Mucosa of rectum (tissue), 2 donors: ENCODE measurements at regions not wholly inside any gene's neighbourhood (a gene's known extent, or its start where the extent isn't known, plus 50 kb on each side); places are given as distances from the start of the nearest gene placed in this dataset.

Experiments
- H3K27ac ChIP-seq, 2 donors: one replicate each; pipeline ENCODE4 v1.7.0; 2013; ENCODE audit warnings: inconsistent platforms in 2 of 2, low read depth in 2 of 2, low read length in 2 of 2
- H3K27me3 ChIP-seq, 2 donors: one replicate each; pipeline ENCODE4 v1.7.0; 2013; ENCODE audit warnings: low read length in 2 of 2; ENCODE audit not compliant: control insufficient read depth in 2 of 2, insufficient read depth in 2 of 2
- H3K36me3 ChIP-seq, 2 donors: one replicate each; pipeline ENCODE4 v1.7.0; 2013; ENCODE audit warnings: low read length in 2 of 2; ENCODE audit not compliant: control insufficient read depth in 2 of 2, insufficient read depth in 2 of 2
- H3K4me1 ChIP-seq, 2 donors: one replicate each; pipeline ENCODE4 v1.7.0; 2013; ENCODE audit warnings: low read length in 2 of 2, mild to moderate bottlenecking in 1 of 2; ENCODE audit not compliant: control insufficient read depth in 2 of 2, insufficient read depth in 2 of 2
- H3K4me3 ChIP-seq, 2 donors: one replicate each; pipeline ENCODE4 v1.7.0; 2013; ENCODE audit warnings: low read length in 2 of 2
- H3K9ac ChIP-seq, 2 donors: one replicate each; pipeline ENCODE4 v1.7.0; 2013; ENCODE audit warnings: low read length in 2 of 2, low read depth in 1 of 2, mild to moderate bottlenecking in 1 of 2
- H3K9me3 ChIP-seq, 2 donors: one replicate each; pipeline ENCODE4 v1.7.0; 2013; ENCODE audit warnings: low read length in 2 of 2; ENCODE audit not compliant: control insufficient read depth in 2 of 2
- donor health status: healthy.
- donor health status: Normal muscosa, but diverticular disease.

GRCh38 chr21:28758042-28758882, 234.4 kb downstream of the LTN1 start:
- H3K27ac ChIP-seq = no peak overlapping the region

GRCh38 chr21:28754862-28755261, 237.8 kb downstream of the LTN1 start:
- no peaks in the 10 kb centered on the region for H3K9me3 ChIP-seq
- H3K27ac ChIP-seq = peak overlapping the region in 1 of 2 donors; percentile 49
- H3K36me3 ChIP-seq = no peaks in the 10 kb centered on the region
- no peak overlapping the region for H3K4me3 ChIP-seq
- no peaks in the 10 kb centered on the region for H3K27me3 ChIP-seq
- H3K4me1 ChIP-seq = no peaks in the 10 kb centered on the region
- H3K9ac ChIP-seq = no peak overlapping the region

More at GRCh38 chr21:28758042-28758882, 234.4 kb downstream of the LTN1 start:
- H3K4me1 ChIP-seq = no peaks in the 10 kb centered on the region
- H3K9me3 ChIP-seq = no peaks in the 10 kb centered on the region
- H3K9ac ChIP-seq = no peak overlapping the region
- no peak overlapping the region for H3K4me3 ChIP-seq
- no peaks in the 10 kb centered on the region for H3K36me3 ChIP-seq
- H3K27me3 ChIP-seq = no peaks in the 10 kb centered on the region

GRCh38 chr21:28754127-28754611, 238.5 kb downstream of the LTN1 start:
- Histone ChIP-seq H3K4me3 (no peak overlapping the region), H3K27ac (peak overlapping the region in 1 of 2 donors; percentile 53), H3K4me1 (no peaks in the 10 kb centered on the region), H3K27me3 (no peaks in the 10 kb centered on the region), H3K9me3 (no peaks in the 10 kb centered on the region), H3K9ac (no peak overlapping the region), H3K36me3 (no peaks in the 10 kb centered on the region)

DNA sequence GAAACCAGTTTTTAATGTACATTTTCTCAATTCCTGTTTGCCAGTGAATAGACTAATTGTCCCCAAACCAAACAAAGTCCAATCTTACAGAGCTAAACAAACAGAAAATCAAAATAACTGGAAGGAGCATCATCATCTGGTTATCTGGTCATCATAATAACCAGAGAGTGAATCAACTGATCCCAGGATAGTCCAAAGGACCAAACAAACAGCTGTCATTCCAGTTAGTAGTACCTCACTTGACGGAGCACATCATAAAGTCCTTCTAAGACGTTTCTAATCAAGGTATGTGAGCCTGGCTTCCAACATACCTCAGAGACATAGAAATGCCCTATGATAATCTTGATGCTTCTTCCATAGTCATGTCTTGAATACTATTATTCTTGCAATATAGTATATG, 240.5 kb downstream of the LTN1 start:
- Histone ChIP-seq H3K27ac (no peak overlapping the region), H3K4me1 (no peaks in the 10 kb centered on the region)

DNA sequence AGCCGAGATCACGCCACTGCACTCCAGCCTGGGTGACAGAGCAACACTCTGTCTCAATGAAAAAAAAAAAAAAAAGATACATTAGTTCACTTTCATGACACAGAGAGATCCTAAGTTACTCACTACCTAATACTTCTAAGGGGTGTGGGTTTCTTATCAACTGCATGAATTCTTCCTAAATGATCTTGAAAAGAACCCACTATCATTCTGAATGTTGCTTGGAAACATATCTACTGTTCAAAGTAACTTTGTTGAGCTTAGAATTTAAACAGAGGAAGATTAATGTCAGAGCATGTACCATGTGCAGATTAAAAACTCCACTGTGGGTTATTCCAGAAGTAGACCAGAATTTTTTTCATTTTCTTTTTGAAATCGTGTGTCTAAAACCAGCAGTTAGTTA, 241.5 kb downstream of the LTN1 start:
- H3K36me3 ChIP-seq = no peaks in the 10 kb centered on the region
- H3K27ac ChIP-seq = no peak overlapping the region
- no peaks in the 10 kb centered on the region for H3K9me3 ChIP-seq
- no peaks in the 10 kb centered on the region for H3K27me3 ChIP-seq
- H3K4me3 ChIP-seq = no peak overlapping the region
- H3K4me1 ChIP-seq = no peaks in the 10 kb centered on the region
- H3K9ac ChIP-seq = no peak overlapping the region

More for the DNA sequence above, 240.5 kb downstream of the LTN1 start:
- Histone ChIP-seq H3K4me3 (no peak overlapping the region), H3K9ac (no peak overlapping the region), H3K27me3 (no peaks in the 10 kb centered on the region), H3K36me3 (no peaks in the 10 kb centered on the region), H3K9me3 (no peaks in the 10 kb centered on the region)

DNA sequence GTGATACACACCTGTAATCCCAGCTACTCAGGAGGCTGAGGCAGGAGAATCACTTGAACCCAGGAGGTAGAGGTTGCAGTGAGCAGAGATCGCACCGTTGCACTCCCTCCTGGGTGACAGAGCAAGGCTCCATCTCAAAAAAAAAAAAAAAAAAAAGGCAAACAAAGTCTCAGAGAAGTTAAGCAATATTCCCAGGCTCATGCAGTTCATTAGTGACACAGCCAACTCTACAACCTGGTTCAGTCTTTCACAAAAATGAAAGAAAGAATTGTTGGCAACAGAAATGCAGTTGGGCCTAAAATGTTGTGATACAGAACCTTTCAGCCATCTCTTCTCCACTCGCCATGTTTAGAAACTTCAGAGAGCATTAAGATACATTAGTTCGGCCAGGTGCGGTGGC, 242.1 kb downstream of the LTN1 start:
- Histone ChIP-seq H3K36me3 (no peaks in the 10 kb centered on the region), H3K27me3 (no peaks in the 10 kb centered on the region), H3K9ac (no peak overlapping the region), H3K9me3 (no peaks in the 10 kb centered on the region), H3K4me3 (no peak overlapping the region), H3K4me1 (peaks cover under 1 to 1% of the 10 kb centered on the region in 2 donors), H3K27ac (no peak overlapping the region)

- no peaks in the 10 kb centered on the region for H3K9me3 ChIP-seq
- H3K9ac ChIP-seq = no peak overlapping the region
- H3K4me1 ChIP-seq = peaks cover 6% of the 10 kb centered on the region in 2 donors
- H3K27ac ChIP-seq = no peak overlapping the region
- no peak overlapping the region for H3K4me3 ChIP-seq
- no peaks in the 10 kb centered on the region for H3K36me3 ChIP-seq
- H3K27me3 ChIP-seq = no peaks in the 10 kb centered on the region
Observed at GRCh38 chr21:28749536-28749935, 243.1 kb downstream of the LTN1 start.

DNA sequence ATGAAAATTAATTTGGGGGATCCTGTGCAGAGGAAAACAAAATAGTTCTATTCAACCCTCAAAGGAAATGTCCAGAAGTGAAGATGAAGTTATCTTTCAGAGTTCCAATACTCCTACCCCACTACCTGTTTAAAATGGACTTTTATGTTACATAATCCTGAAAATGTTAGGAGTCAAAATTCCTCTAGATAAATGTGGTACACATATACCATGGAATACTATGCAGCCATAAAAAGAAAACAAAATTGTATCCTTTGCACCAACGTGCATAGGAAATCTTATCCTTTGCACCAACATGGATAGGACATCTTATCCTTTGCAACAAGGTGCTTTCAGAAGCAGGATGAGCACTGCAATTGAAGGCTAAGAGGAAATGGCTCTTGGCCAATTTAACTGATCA, 245.2 kb downstream of the LTN1 start:
- no peaks in the 10 kb centered on the region for H3K9me3 ChIP-seq
- H3K9ac ChIP-seq = no peak overlapping the region
- no peak overlapping the region for H3K4me3 ChIP-seq
- no peak overlapping the region for H3K27ac ChIP-seq
- H3K36me3 ChIP-seq = no peaks in the 10 kb centered on the region
- no peaks in the 10 kb centered on the region for H3K27me3 ChIP-seq
- peaks cover 6% of the 10 kb centered on the region in 2 donors for H3K4me1 ChIP-seq

DNA sequence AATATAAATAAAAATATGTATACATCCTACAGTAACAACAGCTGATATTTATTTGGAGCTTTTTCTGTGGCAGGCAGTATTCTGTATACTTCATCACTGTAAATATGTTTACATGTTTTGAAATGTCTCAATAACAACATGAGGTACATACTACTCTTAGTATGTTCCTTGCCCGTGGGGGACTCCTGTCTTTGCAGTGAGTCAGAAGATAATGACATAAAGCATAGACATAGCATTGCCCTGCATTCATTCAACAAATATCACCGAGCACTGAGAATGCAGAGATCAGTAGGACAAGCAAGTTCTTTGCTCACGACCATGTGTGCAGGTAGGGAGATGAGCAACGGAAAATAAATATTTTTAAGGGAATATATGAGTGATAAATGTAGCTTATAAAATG, 246.5 kb downstream of the LTN1 start:
- H3K9me3 ChIP-seq = no peaks in the 10 kb centered on the region
- H3K9ac ChIP-seq = no peak overlapping the region
- no peaks in the 10 kb centered on the region for H3K27me3 ChIP-seq
- no peak overlapping the region for H3K27ac ChIP-seq
- H3K4me1 ChIP-seq = peaks cover 6% of the 10 kb centered on the region in 2 donors
- H3K4me3 ChIP-seq = no peak overlapping the region
- H3K36me3 ChIP-seq = no peaks in the 10 kb centered on the region

DNA sequence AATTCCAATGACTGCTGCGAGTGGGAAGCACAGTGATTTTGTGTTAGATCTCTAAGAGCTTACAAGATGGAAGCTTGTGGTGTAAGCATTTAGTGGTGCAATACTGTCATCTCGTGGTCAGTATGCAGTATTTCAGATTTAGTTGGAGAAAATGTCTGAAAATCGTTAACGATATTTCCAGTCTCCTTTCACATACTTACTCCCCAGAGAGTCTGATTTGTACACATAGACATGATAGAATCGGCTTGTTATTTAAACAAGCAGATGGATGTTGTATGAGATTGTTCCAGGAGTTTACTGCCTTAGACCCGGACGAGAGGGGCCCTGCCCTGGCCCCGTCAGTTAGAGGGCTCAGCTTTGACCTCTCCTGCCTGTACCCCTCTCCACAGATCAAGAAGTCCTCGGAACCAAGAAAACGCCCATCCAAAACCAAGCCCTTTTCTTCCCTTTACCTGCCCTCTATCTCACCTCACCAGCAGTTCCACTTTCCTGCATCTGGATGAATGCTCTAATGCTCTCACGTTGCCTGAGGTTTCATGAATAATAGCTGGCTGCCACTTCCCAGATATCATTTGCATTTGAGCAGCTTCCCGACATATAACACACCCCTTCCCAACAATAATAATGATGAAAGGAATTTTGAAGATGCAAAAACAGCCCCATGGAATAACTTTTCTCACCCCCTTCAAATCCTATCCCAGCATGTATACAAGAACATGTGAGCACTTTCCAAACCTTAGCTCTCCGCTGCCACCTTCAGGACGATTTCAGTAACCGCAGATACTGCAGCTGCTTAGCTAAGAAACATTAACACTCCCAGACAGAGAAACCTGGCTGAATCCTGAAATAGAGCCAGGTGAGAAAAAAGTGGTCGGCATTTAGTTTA, 247.3 kb downstream of the LTN1 start:
- Histone ChIP-seq H3K9me3 (no peaks in the 10 kb centered on the region), H3K4me1 (peaks cover 6% of the 10 kb centered on the region in 2 donors), H3K9ac (peak overlapping the region; percentile 53 to 56), H3K36me3 (no peaks in the 10 kb centered on the region), H3K4me3 (peak overlapping the region; percentile 56 to 83), H3K27me3 (no peaks in the 10 kb centered on the region), H3K27ac (peak overlapping the region; percentile 27 to 50)
